Natural killer cell (primary cell): ENCODE measurements at regions not wholly inside any gene's neighbourhood (a gene's known extent, or its start where the extent isn't known, plus 50 kb on each side); places are given as distances from the start of the nearest gene placed in this dataset.

Experiments used
- ATAC-seq, 3 donors: fragments of 150-1000 bp in 2 of 3; fragments of 200-7000 bp in 1 of 3; cut with Tn5 transposase; 1 replicate in 1 of 3; 2 replicates in 2 of 3; pipeline ENCODE4 v1.10.0; 2021; ENCODE audit warnings: mild to moderate bottlenecking in 2 of 3, moderate library complexity in 2 of 3
- DNase-seq, 2 donors: peaks; one replicate each; pipeline versions ENCODE4 v3.0.0 to v3.0.0-alpha.2; 2013 to 2021; ENCODE audit warnings: mixed read lengths in 1 of 2
- H3K27ac ChIP-seq: one replicate; pipeline ENCODE4 v1.5.1; 2013; ENCODE audit warnings: mild to moderate bottlenecking, low read length
- H3K27me3 ChIP-seq: one replicate; pipeline ENCODE4 v1.6.1; 2013; ENCODE audit warnings: low read length; ENCODE audit not compliant: control insufficient read depth, insufficient read depth
- H3K36me3 ChIP-seq: one replicate; pipeline ENCODE4 v1.6.1; 2013; ENCODE audit warnings: low read length; ENCODE audit not compliant: control insufficient read depth, insufficient read depth
- H3K4me1 ChIP-seq: one replicate; pipeline ENCODE4 v1.6.1; 2013; ENCODE audit warnings: low read length; ENCODE audit not compliant: control insufficient read depth, insufficient read depth
- H3K4me3 ChIP-seq: one replicate; pipeline ENCODE4 v1.5.1; 2013; ENCODE audit warnings: low read length
- H3K9me3 ChIP-seq: one replicate; pipeline ENCODE4 v1.6.1; 2013; ENCODE audit warnings: low read length; ENCODE audit not compliant: control insufficient read depth, insufficient read depth
- H3K27ac Mint-ChIP-seq, 2 donors: one replicate each; pipeline ENCODE4 v1.8.0; 2022; ENCODE audit warnings: mild to moderate bottlenecking in 2 of 2, mixed read lengths in 2 of 2, moderate library complexity in 1 of 2
- H3K27me3 Mint-ChIP-seq, 2 donors: one replicate each; pipeline ENCODE4 v1.8.0; 2022; ENCODE audit warnings: low read depth in 2 of 2, mixed read lengths in 2 of 2
- H3K36me3 Mint-ChIP-seq: one replicate; pipeline ENCODE4 v1.8.0; 2022; ENCODE audit warnings: mixed read lengths
- H3K4me1 Mint-ChIP-seq, 2 donors: one replicate each; pipeline ENCODE4 v1.8.0; 2022; ENCODE audit warnings: mixed read lengths in 2 of 2
- H3K4me3 Mint-ChIP-seq: one replicate; pipeline ENCODE4 v1.8.0; 2022; ENCODE audit warnings: mild to moderate bottlenecking, moderate library complexity, mixed read lengths
- H3K9me3 Mint-ChIP-seq, 2 donors: one replicate each; pipeline ENCODE4 v1.8.0; 2022; ENCODE audit warnings: mixed read lengths in 2 of 2
- WGBS: methylation state at CpG from one replicate; pipeline ENCODE4 v1.1.7; 2013; ENCODE audit warnings: missing lambda C conversion rate; ENCODE audit not compliant: insufficient coverage; 5-methylcytosine and 5-hydroxymethylcytosine counted together
- intact Hi-C: fragments of 100-400 bp; cut with micrococcal nuclease; formaldehyde crosslinking; loops from one replicate; pipeline ENCODE4 v1.14.2; 2022
- TF ChIP-seq, protein P1 (sequence below): fragments of 200-600 bp; IDR thresholded peaks from one replicate; pipeline ENCODE4 v1.8.0; 2022; ENCODE audit warnings: antibody characterized with exemption

DNA sequence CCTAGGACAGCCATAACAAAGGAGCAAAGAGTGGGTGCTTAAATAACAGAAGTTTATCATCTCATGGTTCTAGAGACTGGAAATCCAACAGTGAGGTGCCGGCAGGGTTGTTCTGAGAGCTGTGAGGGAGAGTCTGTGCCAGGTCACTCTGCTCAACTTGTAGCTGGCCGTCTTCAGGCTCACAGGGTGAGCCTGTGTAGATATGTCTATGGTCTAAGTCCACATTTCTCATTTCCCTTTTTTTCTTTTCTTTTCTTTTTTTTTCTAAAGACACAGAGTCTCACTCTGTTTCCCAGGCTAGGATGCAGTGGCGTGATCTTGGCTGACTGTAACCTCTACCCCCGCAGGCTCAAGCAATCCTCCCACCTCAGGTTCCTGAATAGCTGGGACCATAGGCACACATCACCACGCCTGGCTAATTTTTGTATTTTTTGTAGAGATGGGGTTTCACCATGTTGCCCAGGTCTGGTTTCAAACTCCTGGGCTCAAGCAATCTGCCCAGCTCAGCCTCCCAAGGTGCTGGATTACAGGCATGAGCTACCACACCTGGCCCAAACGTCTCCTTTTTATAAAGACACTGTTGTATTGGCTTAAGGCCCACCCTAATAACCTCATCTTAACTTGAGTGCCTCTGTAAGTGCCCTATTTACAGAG lies 142.2 kb downstream of the SP3 start:
- Mint-ChIP-seq H3K27ac (no peak overlapping the region), H3K27me3 (peaks cover 12 to 42% of the 10 kb centered on the region in 2 donors), H3K9me3 (no peaks in the 10 kb centered on the region), H3K36me3 (no peaks in the 10 kb centered on the region), H3K4me1 (no peaks in the 10 kb centered on the region), H3K4me3 (no peak overlapping the region)
- H3K4me1 ChIP-seq: no peaks in the 10 kb centered on the region
- ATAC-seq: no peak
- DNase-seq: no peak
- H3K4me3 ChIP-seq: no peak overlapping the region
- no peaks in the 10 kb centered on the region for H3K9me3 ChIP-seq
- TF ChIP-seq, protein P1, sequence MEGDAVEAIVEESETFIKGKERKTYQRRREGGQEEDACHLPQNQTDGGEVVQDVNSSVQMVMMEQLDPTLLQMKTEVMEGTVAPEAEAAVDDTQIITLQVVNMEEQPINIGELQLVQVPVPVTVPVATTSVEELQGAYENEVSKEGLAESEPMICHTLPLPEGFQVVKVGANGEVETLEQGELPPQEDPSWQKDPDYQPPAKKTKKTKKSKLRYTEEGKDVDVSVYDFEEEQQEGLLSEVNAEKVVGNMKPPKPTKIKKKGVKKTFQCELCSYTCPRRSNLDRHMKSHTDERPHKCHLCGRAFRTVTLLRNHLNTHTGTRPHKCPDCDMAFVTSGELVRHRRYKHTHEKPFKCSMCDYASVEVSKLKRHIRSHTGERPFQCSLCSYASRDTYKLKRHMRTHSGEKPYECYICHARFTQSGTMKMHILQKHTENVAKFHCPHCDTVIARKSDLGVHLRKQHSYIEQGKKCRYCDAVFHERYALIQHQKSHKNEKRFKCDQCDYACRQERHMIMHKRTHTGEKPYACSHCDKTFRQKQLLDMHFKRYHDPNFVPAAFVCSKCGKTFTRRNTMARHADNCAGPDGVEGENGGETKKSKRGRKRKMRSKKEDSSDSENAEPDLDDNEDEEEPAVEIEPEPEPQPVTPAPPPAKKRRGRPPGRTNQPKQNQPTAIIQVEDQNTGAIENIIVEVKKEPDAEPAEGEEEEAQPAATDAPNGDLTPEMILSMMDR: no peak
- WGBS: 76% methylated on average over 6 of the region's 6 CpGs
- peaks cover 3% of the 10 kb centered on the region for H3K27me3 ChIP-seq
- intact Hi-C loops: no loop called here
- no peaks in the 10 kb centered on the region for H3K36me3 ChIP-seq
- no peak overlapping the region for H3K27ac ChIP-seq

DNA sequence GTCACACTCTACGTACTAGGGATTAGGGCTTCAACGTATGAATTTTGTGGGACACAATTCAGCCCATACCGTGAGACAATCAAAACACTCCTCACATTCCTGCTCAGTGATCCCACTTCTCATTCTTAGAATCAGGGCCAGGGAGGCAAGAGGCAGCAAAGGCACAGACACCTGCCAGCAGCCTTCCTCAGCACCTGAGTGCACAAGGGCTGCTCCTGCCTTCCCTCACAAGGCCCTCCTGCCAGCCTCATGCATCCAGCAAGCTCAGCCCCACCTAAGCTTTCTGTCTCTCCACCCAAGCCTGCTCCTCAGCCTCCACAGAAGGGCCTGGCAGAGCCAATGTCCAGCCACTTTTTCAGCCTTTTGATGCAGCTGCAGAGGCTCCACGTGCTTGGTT lies 141.6 kb downstream of the SP3 start:
- H3K36me3 Mint-ChIP-seq: no peaks in the 10 kb centered on the region
- H3K27me3 ChIP-seq: peaks cover 3% of the 10 kb centered on the region
- H3K9me3 Mint-ChIP-seq: no peaks in the 10 kb centered on the region
- H3K4me1 Mint-ChIP-seq: no peaks in the 10 kb centered on the region
- intact Hi-C loops: no loop called here
- TF ChIP-seq, protein P1: no peak
- peaks cover 12 to 47% of the 10 kb centered on the region in 2 donors for H3K27me3 Mint-ChIP-seq
- no peaks in the 10 kb centered on the region for H3K36me3 ChIP-seq
- no peak overlapping the region for H3K4me3 ChIP-seq
- H3K27ac ChIP-seq: no peak overlapping the region
- ATAC-seq: no peak
- no peaks in the 10 kb centered on the region for H3K4me1 ChIP-seq
- DNase-seq: no peak
- WGBS: 86% methylated on average over 4 of the region's 4 CpGs
- H3K9me3 ChIP-seq: no peaks in the 10 kb centered on the region
- H3K4me3 Mint-ChIP-seq: no peak overlapping the region
- no peak overlapping the region for H3K27ac Mint-ChIP-seq

DNA sequence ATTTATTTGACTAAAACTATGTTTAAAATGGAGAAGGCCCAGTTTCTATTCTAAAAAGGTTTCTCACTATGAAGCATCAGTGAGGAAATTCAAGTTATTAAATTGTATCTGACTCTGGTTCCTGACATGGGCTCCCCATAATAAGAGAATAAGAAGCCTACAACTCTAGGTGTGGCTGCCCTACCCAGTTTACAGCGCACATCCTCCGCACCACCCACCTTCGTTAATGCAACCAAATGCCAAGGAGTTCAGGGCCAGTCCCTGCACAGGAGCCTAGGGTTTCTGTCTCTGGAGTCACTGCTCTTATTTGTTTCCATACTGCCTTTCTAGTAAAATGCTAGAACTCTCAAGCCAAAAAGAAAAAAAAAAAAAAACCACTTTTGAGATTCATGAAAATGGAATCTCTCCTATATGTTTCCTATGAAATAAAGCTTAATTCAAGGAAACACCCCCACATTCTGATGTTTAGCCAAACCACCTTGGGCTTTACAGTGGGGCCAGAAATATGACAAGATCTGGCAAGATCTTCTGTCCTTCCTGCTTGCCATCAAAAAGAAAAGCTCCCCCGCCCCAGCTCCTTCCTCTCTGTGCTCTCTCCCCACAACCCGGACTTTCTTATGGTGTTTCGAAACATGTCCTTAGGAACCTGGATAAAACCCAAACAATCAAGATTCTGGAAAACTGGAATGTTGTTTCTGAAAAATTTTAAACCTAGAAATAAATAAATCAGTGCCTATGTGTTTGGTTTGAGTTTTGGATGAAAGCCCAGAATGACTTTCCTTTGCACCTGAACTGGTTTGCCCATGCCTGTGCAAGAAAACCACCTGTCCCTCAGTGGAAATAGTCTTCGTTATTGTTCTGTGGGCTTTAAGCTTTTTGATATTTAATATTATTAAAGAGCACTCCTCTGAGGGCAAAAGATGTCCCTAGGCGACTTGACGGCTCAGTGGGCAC lies 136.7 kb downstream of the SP3 start:
- TF ChIP-seq, protein P1: no peak
- H3K9me3 ChIP-seq: no peaks in the 10 kb centered on the region
- Mint-ChIP-seq H3K4me3 (no peak overlapping the region), H3K27ac (no peak overlapping the region), H3K9me3 (no peaks in the 10 kb centered on the region), H3K27me3 (peaks cover 10 to 35% of the 10 kb centered on the region in 2 donors), H3K4me1 (no peaks in the 10 kb centered on the region), H3K36me3 (no peaks in the 10 kb centered on the region)
- no peak for ATAC-seq
- DNase-seq: no peak
- H3K27ac ChIP-seq: no peak overlapping the region
- intact Hi-C loops: no loop called here
- no peak overlapping the region for H3K4me3 ChIP-seq
- H3K36me3 ChIP-seq: no peaks in the 10 kb centered on the region
- peaks cover 3% of the 10 kb centered on the region for H3K27me3 ChIP-seq
- WGBS: 88% methylated on average over 7 of the region's 9 CpGs
- no peaks in the 10 kb centered on the region for H3K4me1 ChIP-seq
